DOHH2 (cell line): ENCODE measurements at regions not wholly inside any gene's neighbourhood (a gene's known extent, or its start where the extent isn't known, plus 50 kb on each side); places are given as distances from the start of the nearest gene placed in this dataset.

ENCODE experiments used
- EZH2phosphoT487 ChIP-seq: fragments of 200-600 bp; sonication (generic); IDR thresholded peaks from 2 replicates; pipeline ENCODE4 v1.6.1; 2017; ENCODE audit warnings: borderline replicate concordance, mild to moderate bottlenecking, antibody characterized with exemption, low read length, moderate library complexity, mixed read lengths
- TF ChIP-seq, protein P1 (sequence below): fragments of 200-600 bp; sonication (generic); IDR thresholded peaks from one replicate; pipeline ENCODE4 v1.5.1; 2014; ENCODE audit warnings: antibody characterized with exemption, mild to moderate bottlenecking, low read depth, low read length; ENCODE audit not compliant: poor library complexity, severe bottlenecking

DNA sequence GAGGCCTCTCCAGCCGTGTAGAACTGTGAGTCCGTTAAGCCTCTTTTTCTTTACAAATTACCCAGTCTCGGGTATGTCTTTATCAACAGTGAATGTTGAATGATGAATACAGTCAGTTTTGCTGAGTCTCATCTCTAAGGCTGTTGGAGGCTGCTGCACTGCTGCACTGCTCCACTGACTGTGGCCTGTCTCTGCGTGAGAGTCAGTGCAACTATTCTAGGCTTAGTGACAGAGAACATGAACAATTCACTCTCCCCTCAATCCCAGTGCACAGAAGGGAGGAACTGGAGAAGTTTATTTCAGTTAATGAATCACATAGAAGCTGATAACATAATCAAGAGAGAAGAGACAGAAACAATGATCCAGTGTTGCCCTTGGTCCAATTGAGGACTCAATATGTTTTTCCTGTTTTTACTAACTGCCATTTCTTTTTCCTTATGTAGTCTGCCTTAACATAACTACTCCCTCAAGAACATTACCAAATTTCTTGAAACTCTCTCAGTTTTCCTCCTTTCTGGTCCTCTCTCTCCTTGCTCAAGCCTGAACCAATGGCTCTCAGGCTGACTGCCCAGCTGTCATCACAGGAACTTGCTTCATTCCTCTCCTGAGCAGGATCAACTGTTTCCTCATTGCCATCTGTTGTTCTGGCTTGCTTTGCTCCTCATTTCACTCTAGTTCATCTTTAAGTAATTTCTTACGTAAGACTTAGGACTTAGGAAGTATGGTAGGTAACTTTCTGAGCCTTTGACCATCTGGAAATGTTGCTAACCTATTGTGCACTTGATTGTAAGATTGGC, 483.2 kb downstream of the METTL4 start:
- TF ChIP-seq, protein P1, sequence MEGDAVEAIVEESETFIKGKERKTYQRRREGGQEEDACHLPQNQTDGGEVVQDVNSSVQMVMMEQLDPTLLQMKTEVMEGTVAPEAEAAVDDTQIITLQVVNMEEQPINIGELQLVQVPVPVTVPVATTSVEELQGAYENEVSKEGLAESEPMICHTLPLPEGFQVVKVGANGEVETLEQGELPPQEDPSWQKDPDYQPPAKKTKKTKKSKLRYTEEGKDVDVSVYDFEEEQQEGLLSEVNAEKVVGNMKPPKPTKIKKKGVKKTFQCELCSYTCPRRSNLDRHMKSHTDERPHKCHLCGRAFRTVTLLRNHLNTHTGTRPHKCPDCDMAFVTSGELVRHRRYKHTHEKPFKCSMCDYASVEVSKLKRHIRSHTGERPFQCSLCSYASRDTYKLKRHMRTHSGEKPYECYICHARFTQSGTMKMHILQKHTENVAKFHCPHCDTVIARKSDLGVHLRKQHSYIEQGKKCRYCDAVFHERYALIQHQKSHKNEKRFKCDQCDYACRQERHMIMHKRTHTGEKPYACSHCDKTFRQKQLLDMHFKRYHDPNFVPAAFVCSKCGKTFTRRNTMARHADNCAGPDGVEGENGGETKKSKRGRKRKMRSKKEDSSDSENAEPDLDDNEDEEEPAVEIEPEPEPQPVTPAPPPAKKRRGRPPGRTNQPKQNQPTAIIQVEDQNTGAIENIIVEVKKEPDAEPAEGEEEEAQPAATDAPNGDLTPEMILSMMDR, result no peak
- no peak for TF ChIP-seq EZH2phosphoT487
